ENCODE measurements at regions not wholly inside any gene's neighbourhood (a gene's known extent, or its start where the extent isn't known, plus 50 kb on each side); places are given as distances from the start of the nearest gene placed in this dataset.
"Not testable (repeated sequence)": the region's sequence is repeated elsewhere in the genome, so short reads cannot be mapped to it uniquely, and the experiment has no call there.

DNA sequence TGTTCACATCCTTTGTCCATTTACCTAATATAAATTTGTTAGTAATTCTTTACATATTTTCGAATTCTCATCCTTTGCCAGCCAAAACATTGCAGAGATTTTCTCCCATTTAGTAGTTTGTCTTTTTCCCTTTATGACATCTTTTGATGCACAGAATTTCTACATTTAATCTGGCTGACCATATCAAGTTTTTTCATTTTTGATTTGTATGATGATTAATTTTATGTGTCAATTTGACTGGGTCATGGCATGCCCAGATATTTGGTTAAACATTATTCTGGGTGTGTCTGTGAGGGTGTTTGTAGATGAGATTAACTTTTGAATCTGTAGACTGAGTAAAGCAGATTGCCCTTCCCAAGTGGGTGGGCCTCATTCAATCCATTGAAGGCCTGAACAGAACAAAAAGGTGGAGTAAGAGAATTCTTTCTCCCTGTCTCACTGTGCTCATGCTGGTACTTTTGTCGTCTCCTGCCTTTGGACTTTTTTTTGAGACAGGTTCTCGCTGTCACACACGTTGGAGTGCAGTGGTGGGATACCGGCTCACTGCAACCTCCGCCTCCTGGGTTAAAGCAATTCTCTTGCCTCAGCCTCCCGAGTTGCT, 72.1 kb upstream of the EPB41L1 start:
- DNase-seq (ENCODE audit: low spot score), result no peak

DNA sequence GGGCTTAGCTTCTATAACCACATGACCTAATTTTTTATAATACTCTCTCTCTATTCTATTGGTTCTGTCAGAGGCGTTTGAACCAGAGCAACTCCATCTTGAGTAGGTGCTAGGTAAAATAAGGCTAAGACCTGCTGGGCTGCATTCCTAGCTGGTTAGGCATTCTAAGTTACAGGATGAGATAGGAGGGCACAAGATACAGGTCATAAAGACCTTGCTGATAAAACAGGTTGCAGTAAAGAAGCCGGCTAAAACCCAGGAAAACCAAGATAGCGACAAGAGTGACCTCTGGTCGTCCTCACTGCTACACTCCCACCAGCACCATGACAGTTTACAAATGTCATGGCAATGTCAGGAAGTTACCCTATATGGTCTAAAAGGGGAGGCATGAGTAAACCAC, 71.3 kb upstream of the EPB41L1 start:
- DNase-seq (ENCODE audit: low spot score), result not testable (repeated sequence)

DNA sequence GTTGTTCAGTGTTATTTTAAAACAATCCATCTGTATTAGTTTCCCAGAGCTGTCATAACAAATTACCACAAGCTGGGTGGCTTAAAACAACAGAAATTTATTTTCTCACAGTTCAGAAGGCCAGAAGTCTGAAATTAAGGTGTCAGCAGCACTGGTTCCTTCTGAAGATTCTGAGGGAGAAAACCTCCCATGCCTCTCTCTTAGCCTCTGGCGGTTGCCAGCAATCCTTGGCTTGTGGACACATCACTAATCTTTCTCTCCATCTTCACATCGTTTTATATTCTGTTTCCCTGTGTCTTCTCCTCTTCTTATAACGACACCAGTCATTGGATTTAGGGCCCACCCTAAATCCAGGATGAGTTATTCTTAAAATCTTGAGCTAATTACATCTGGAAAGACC, 70.2 kb upstream of the EPB41L1 start:
- no peak for DNase-seq (ENCODE audit: low spot score)

DNA sequence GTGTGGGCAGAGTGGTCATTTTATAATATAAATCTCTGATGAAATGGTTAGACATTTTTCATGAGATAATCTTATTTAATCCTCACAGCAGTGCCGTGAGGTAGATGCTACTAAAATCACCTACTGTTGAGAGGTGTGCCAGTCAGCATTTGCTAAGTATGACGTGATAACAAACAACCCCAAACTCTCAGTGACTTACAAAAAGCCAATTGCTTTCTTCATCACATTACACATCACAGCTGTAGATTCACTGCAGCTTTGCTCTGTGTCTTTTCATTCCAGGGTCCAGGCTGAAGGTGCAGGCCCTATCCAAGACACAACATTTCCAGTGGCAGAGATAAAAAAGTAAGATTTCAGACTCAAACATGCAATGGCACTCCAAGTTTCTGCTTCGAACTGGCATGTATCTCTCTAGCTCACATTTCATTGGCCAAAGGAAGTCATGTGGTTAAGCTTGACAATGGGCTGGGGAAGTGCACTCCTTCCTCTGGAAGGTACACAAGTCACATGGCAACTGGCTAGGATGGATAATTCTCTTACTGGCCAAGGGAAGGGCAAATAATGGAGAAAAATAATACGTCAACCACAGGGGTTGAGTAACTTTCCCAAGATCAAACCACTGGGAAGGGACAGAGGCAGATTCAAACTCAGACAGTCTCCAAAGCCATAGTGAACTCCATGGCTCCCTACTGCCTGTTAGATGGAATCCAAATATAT, 69.5 kb upstream of the EPB41L1 start:
- DNase-seq (ENCODE audit: low spot score), result no peak

DNA sequence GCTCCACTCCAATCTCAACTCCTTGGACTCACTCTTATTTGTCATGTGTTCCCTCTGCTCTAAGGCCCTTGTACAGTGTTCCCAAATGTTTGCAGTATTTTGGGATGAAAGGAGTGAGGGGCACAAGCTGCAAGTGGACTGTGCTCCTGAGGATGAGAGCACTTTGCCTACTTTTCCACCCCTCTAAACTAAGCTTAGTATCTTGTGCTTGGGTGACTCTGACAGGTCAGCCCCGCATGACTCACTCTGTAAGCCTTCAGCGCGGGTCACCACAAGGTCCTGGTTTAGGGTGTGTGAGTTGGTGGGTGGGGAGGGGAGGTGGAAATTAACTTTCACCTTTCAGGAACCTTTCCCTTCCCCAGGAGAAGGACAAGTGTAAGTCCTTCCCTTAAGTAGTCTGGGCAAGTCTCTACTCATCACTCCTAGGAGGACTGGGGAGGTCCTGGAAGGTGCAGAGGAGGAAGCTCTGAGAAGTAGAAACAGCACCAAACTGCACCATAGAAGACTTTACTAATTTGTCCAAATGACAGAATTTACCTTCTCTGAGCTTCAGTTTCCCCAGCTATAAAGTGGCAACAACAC, 68.8 kb upstream of the EPB41L1 start:
- no peak for DNase-seq (ENCODE audit: low spot score)

DNA sequence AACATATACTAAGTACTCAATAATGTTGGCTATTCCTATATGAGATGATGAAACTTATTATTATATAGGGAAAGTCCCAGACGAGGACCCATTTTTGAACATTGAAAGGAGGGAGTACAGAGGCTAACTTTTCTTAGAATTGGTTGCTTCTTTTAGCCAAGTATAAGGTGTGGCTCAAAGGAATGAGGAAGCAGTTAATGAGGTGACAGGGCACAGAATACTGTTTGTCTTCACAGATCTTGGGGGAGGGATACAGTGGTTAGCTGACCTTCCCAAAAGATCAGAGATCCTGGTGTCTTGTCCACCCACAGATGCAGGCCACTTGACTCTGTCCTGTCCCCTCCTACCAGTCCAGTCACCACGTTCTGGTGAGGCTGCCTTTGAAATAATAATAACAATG, 67.8 kb upstream of the EPB41L1 start:
- no peak for DNase-seq (ENCODE audit: low spot score)

DNA sequence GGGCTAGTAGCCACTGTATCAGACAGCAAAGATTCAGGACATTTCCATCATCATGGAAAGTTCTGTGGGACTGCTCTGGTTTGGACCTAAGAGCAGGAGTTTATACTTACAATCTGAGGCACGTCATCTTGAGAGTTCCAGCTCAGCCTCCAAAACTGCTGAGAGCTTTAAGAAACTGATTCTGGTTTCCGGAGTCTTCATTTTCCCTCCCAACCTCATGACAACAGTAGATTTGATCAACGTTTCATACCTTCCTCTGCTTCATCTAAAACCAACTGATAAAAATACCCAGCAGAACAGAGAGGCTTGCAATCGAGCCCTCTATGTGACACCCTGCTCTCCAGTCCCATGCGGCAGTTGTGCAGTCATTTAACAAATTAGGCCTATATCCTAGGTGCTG, 64.3 kb upstream of the EPB41L1 start:
- no peak for DNase-seq (ENCODE audit: low spot score)

DNA sequence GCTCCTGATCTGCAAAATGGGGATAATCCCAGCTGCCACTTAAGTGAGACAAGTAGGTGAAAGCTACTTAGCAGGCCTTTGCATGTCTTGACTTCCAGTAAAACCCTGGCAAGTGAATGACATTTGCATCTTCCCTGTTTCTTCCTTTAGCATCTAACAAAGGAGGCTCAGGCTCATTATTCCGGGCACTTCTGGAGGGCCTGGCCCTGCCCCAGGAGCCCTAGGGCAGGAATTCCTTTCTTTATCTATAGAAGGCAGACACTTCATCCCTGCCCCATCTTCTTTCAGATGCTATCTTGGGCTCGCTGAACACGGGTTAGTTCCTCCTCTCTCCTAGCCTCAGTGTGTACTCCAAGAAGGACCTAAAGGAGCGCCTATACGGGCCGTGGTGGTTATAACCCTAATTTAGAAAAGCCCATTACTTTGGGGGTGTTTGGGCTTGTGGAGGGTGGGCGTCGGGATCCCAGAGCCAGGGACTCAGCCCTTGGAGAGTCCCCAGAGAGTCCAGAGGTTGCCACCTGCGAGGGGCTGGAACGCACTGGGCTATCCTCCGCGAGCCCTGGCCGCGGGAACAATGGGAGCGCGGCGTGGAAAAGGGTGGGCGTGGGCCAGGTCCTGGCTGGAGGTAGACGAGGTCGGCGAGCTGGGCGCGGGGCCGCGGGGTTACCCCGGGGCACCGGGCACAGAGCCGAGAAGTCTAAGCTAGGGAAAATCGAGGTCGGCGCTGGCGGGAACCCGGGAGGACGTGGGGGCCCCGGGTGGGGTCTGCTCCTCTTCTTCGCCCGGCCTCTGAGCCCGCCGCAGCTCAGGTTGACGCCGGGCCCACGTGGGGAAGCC, 62.8 kb upstream of the EPB41L1 start:
- no peak for DNase-seq (ENCODE audit: low spot score)

DNA sequence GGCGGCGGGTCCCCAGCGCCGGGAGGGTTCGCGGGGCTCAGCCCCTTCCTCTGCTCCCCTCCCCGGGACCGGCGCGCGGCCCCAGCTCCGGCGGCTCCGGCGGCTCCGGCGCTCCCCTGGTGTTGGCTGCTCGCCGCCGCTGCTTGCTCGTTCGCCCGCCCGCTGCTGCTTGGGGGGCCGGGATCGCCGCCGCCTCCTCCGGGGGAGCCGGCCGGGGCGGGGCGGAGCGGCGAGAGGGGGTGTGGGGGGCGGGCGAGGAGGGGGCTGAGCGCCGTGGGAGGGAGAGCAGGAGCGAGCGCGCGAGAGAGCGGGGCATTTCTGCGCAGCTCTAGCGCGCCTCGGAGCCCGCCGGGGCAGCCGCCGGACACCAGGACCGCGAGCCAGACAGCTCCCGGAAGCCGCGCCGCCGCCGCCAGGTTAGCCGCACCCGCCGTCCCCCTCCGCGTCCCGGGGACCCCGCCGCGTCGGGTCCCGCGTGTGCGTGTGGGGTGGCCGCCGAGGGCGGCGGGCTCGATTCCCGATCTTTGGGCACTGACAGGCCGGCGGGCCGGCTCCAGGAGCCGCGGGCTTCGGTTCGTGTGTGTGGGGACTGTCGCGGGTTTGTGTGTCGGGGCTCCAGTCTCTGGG, 62.0 kb upstream of the EPB41L1 start:
- no peak for DNase-seq (ENCODE audit: low spot score)

DNA sequence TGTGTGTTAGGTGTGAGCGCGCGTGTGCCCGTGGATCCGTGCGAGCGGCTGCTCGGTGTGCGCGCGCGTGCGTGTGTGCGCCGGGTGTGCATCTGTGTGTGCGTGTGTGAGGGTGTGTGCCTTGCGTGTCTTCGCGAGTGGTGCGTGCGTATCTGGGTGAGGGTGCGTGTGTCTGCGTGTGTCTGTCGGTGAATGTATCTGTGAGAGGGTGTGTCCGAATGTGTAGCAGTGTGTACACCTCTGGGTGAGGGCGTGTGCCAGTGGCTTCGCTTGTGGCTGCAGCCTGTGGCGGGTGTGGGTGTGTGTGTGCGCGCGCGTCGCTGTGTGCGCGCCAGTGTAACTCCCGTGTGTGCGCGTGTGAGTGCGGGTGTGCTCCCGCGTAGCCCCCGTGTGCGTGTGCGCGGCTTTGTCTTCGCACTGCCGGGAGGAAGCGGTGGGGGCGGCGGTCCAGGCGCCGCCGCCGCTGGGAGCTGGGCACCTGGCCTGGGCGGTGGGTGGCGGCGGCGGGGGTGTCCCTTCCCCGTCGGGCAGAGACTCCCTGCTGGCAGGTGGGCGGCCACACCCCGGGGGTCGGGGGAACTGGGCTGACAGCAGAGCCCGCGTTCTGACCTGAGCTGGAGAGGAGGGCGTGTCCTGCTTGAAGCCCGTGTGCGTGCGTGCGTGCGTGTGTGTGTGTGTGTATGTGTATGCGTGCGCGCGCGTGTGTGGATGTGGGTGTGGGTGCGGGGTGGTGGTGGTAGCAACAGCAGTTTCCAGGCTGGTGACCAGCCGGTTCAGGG, 61.3 kb upstream of the EPB41L1 start:
- DNase-seq (ENCODE audit: low spot score), result no peak

DNA sequence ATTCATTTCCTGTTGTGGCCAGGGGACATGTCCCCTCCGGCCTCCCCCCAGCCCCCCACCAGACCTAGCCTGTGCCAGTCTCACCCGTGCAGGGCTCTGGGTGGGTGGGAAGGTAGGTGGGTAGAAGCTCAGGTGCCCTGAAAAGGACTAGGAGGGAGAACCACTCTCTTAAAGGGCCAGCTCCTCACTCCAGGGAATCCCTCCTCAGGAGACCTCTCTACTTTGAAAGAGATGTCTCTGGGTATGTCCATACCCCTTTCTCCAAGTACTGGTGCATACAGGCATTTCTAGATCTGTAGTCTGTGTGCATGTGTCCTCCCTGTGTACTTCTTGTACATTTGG, 60.8 kb upstream of the EPB41L1 start:
- no peak for DNase-seq (ENCODE audit: low spot score)

DNA sequence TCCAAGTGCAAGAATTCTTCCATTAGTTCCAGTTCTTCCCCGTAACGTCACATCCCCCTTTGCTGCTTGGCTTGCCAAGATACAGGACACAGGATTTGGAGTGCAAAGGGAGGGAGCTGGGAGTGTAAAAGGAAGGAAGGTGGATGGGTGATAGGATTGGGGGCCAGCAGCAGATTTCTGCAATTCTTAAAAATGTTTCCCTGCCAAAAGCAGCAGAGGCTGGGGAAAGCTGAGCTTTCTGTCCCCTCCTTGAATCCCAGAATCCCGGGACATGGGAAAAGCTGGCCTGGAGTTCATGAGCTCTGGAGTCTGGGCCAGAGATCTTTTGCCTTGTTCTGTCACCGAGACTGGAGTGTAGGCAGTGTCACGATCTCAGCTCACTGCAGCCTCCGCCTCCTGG, 60.0 kb upstream of the EPB41L1 start:
- DNase-seq (ENCODE audit: low spot score), result peak; percentile 26

DNA sequence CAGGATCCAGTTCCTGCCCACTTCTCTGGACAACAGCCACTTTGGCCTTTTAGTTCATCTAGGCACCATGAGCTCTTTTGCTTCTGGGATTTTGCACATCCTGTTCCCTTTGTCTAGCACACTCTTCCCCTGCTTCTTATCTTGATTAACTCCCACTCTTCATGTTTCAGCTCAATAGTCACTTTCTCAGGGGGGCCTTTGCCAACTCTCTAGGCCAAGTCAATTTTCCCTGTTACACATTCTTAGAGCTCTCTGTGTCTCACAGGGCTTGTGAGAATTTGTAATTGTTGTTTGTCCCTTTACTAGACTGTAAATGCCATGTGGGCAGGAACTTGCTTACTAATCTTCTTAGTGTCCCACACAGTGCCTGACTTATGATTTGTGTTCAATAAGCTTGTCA, 58.1 kb upstream of the EPB41L1 start:
- DNase-seq (ENCODE audit: low spot score), result no peak

DNA sequence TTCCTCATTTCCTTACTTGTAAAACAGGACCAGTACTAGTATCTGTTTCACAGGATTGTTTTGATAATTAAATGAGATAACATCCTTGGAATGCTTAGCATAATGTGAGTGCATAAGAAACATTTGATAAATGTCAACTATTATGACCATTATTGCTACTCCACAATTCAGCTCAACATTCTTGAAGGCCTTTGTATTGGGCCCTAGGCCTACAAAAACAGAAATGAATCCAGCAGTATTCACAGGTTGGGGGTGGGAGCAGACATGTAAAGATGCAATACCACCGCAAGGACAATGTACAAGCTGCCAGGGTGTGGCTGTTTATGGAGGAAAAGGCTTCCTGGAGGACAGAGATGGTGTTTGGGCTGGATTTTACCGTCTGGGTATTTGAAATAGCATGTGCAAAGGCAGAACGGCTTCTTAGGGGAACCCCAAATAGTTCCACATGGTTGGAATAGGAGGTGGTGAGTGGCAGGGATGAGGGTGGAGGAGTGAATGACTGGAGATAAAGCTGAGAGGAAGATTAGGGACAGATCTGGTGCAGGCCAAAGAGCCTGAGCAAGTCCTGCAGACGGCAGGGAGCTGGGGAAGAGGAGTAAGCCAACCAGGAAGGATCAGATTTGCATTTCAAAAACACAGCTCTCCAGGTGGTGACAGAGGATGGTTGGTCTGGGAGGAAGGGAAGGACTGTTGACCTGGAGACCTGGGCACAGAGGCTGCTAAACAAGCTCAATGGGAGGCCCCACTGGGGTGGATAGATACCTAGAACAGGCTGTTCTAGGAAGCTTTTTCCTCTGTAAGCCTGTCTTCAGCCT, 57.0 kb upstream of the EPB41L1 start:
- no peak for DNase-seq (ENCODE audit: low spot score)

DNA sequence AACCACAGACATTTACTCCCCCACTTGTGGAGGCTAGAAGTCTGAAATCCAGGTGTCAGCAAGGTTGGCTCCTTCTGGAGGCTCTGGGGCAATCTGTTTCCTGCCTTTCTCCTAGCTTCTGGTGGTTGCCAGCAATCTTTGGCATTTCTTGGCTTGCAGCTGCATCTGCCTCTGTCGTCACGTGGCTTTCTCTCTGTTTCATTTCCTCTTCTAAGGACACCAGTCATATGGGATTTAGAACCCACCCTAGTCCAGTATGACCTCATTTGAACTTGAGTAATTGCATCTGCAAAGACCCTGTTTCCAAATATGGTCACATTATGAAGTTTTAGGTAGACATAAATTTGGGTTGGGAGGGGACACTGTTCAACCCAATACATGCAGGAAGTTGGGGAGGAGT, 56.2 kb upstream of the EPB41L1 start:
- DNase-seq (ENCODE audit: low spot score), result peak; percentile 85

DNA sequence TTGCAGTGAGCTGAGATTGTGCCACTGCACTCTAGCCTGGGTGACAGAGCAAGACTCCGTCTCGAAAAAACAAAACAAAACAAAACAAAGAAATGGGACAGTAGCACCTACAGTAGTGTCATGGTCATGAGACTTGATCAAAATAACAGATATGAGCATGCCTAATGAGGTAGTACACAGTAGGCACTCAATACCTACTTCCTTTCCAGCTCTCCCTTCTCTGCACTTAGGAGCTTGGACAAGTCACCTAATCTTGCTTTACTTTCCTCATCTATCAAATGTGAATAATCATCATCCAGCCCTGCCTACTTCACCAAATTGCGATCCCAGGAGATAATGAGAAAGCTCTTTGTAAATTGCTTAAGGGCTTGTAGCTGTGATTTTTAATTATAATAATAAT, 55.4 kb upstream of the EPB41L1 start:
- no peak for DNase-seq (ENCODE audit: low spot score)

DNA sequence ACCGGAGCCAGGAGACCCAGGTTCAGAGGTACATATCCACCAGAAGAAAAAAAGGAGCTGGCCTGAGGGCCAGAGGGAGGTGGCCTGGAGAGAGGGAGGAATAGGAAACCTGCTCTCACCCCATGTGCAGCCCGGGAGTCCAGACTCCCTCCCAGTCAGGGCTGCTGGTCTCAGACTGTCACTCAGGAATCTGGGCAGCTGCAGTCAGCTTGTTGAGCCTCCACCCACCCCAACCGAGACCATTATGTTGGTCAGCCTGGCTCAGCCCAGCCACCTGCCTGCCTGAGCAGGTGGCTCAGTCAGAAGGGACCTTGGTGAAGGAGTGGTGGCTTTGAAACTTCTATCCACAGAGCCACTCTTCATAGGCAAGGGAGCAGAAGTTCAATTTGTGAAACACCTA, 53.3 kb upstream of the EPB41L1 start:
- DNase-seq (ENCODE audit: low spot score), result no peak

DNA sequence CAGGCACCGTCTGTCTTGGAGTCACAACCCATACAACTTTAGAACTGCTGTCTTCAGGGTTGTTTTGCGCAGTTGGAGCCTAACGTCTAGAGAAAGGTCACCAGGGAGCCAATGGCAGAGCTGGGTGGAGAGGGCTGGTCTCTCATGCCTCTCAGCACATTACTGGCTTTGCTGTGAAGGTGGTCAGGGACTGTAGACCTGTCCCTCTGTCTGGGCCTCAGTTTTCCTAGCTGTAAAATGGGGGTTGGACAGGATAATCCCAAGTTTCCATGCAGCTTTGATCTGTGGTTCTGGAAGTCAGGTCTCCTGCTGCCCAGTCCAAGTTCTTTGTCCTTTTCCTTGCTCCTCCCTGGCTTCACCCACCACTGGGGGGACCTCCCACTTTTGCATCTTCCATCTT, 52.2 kb upstream of the EPB41L1 start:
- DNase-seq (ENCODE audit: low spot score), result no peak

DNA sequence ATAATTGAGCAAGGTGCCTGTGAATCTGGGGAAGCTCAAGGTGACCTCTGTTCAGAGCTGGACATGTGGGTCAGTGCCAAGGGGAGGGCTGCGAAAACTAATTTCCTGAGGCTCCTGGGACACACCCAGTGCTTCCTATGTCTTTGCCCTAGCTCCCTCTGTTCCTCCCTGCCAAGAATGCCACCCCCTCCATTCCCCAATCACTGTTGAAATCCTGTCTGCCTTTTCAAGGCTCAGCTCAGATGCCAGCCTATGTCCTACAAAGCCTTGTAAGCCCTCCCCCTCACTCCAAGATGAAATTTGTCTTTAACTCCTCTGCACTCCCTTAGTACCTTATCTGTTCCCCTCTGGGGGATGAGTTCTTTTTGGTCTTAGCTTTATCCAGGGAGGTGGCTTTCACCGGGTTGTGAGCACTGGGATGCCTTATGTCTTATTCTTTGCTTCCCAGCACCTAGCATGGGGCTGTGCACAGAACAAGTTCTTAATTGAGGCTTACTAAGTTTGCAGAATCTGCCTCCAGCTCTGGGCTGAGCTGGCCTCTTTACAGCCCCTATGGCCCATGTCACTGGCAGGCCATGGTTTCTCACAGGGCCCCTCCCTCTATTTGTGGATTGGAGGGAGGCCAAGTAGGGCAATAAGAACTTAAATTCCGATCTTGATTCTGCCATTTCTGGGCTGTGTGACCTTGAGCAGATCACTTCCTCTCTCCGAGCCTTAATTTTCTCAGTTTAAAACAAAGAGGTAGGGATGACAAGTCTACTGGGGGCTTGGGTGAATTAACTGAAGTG, 51.5 kb upstream of the EPB41L1 start:
- DNase-seq (ENCODE audit: low spot score), result no peak

DNA sequence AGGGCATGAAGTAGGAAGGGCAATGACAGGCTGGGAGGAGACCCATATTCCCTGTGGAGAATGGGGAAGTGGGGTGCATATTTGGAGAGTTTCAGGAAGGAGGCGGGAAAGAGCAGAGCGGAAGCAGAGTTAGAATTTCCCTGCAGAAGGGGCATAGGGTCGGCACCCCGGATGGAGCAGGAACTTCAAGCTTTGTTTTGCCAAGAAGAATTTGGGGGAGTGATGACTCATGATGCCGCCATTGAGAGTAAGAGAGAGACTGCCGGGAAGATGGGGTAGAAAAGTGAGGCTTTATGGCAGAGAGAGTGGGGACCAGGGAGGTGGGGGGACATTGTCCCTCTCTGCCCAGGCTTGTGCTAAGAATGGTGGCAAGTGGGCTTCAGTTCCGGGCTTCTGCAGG, 50.3 kb upstream of the EPB41L1 start:
- no peak for DNase-seq (ENCODE audit: low spot score)

Data from pons (tissue), 1 donor.